ENCODE measurements at regions not wholly inside any gene's neighbourhood (a gene's known extent, or its start where the extent isn't known, plus 50 kb on each side); places are given as distances from the start of the nearest gene placed in this dataset.

DNA sequence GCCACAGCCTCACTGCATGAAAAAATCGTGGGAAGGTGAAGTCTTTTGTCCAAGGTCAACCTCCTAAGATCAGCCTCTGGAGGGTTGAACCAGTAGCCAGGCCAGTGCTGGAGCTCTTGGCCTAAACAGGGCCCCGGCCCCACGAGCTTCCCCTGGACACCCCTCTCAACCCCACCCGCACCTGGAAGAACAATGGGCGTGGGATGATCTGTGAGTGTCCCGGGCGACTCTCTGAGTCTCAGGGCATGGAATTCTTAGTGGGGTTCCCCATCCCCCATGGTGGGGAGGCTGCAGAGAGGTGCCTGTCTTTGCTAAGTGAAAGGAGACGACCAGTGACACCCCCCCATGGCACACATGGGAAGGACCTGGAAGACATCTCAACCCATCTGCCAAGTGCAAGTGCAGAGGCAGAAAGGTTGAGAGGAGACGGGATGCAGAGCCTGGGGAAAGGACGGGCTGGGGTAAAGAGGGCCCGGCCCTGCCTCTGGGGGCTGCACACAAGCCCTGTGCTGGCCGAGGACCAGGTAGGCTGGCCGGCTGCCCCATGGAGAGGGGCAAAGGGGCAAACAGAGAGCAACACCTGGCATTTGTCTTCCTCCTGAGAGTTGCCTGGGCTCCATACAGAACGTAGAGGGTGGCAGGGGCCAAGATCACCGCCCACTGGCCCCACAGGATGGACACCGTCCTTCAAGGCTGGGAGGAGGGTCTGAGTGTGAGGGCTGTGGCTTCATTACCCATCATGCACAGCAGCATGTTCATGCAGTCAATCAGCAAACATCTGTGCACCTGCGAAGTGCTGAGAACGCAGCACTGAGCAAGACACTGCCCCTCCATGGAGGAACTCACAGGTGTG lies 163.0 kb upstream of the PPP2R2D start:
- CTCF ChIA-PET = no interaction called here
- ATAC-seq = no peak; a peak in 1 of 6 replicates

DNA sequence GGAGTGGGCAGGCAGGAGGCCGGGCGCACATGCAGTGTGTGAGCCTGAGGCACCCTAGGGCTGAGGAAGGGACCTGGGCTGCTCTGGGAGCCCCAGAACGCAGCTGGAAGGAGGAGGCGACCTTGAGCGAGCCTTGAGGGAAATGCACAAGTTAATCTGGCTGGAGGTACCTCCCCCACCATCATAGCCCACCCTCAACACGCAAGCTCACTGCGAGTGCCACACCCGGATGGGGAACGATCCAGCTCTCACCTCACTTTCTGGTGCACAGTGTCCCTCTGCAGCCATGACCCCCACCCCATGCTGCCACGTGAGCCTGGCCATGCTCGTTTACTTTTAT lies 162.4 kb upstream of the PPP2R2D start:
- Histone ChIP-seq H3K4me2 (no peak overlapping the region), H3K9me3 (no peaks in the 10 kb centered on the region), H3K27ac (no peak overlapping the region), H3K4me3 (no peak overlapping the region), H3K4me1 (no peaks in the 10 kb centered on the region)
- FAIRE-seq (no peak), ATAC-seq (no peak), DNase-seq (ENCODE audit: low read depth in 1 of 2, low spot score in 1 of 2) (no peak)
- CTCF ChIA-PET = no interaction called here
- POLR2A ChIA-PET = no interaction called here
- TF ChIP-seq CBX2 (IDR thresholded peaks at IDR 0.05; ENCODE audit: borderline replicate concordance, low read depth) (no peak), SREBF2 (IDR thresholded peaks at IDR 0.05) (no peak), BHLHE40 (IDR thresholded peaks at IDR 0.05; ENCODE audit: low read depth, low read length) (no peak), ESRRA (IDR thresholded peaks at IDR 0.05; ENCODE audit: borderline replicate concordance, low read length) (no peak), TP53 (CRISPR knock-in tag; IDR thresholded peaks at IDR 0.05) (no peak), HDAC2 (IDR thresholded peaks at IDR 0.05) (no peak), CBX8 (IDR thresholded peaks at IDR 0.05) (no peak), FOXS1 (CRISPR knock-in tag; IDR thresholded peaks at IDR 0.05) (no peak), POLR2A (IDR thresholded peaks at IDR 0.05; ENCODE audit: low read length) (no peak), SMC3 (IDR thresholded peaks at IDR 0.05) (no peak), CEBPB (IDR thresholded peaks at IDR 0.05) (no peak), MAZ (IDR thresholded peaks at IDR 0.05; ENCODE audit: borderline replicate concordance, low read depth, low read length) (no peak), MAFK (IDR thresholded peaks at IDR 0.05; ENCODE audit: partially characterized antibody) (no peak), RCOR1 (IDR thresholded peaks at IDR 0.05; ENCODE audit: low read depth, low read length) (no peak)
- TF ChIP-seq, protein P1, sequence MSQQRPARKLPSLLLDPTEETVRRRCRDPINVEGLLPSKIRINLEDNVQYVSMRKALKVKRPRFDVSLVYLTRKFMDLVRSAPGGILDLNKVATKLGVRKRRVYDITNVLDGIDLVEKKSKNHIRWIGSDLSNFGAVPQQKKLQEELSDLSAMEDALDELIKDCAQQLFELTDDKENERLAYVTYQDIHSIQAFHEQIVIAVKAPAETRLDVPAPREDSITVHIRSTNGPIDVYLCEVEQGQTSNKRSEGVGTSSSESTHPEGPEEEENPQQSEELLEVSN (IDR thresholded peaks at IDR 0.05; ENCODE audit: borderline replicate concordance, low read depth) = no peak
- TF ChIP-seq, protein P2, sequence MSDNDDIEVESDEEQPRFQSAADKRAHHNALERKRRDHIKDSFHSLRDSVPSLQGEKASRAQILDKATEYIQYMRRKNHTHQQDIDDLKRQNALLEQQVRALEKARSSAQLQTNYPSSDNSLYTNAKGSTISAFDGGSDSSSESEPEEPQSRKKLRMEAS (IDR thresholded peaks at IDR 0.05) = no peak
- TF ChIP-seq, protein P3, sequence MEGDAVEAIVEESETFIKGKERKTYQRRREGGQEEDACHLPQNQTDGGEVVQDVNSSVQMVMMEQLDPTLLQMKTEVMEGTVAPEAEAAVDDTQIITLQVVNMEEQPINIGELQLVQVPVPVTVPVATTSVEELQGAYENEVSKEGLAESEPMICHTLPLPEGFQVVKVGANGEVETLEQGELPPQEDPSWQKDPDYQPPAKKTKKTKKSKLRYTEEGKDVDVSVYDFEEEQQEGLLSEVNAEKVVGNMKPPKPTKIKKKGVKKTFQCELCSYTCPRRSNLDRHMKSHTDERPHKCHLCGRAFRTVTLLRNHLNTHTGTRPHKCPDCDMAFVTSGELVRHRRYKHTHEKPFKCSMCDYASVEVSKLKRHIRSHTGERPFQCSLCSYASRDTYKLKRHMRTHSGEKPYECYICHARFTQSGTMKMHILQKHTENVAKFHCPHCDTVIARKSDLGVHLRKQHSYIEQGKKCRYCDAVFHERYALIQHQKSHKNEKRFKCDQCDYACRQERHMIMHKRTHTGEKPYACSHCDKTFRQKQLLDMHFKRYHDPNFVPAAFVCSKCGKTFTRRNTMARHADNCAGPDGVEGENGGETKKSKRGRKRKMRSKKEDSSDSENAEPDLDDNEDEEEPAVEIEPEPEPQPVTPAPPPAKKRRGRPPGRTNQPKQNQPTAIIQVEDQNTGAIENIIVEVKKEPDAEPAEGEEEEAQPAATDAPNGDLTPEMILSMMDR (IDR thresholded peaks at IDR 0.05) = no peak
- WGBS (ENCODE audit: missing lambda C conversion rate) = 32% methylated on average over 10 of the region's 11 CpGs

More for the DNA sequence above, 163.0 kb upstream of the PPP2R2D start:
- 55% methylated on average over 16 of the region's 18 CpGs for WGBS (ENCODE audit: missing lambda C conversion rate)
- no peaks in the 10 kb centered on the region; the same call in 2 of the 3 replicates for H3K9me3 ChIP-seq
- H3K4me2 ChIP-seq = no peak overlapping the region
- FAIRE-seq (no peak), DNase-seq (ENCODE audit: low read depth in 1 of 2, low spot score in 1 of 2) (no peak)
- no peak overlapping the region for H3K27ac ChIP-seq
- TF ChIP-seq KDM1A (IDR thresholded peaks at IDR 0.05; ENCODE audit: low read depth) = no peak
- TF ChIP-seq ESRRA (IDR thresholded peaks at IDR 0.05; ENCODE audit: borderline replicate concordance, low read length) = no peak
- no peak for TF ChIP-seq HOXB5 (CRISPR knock-in tag; IDR thresholded peaks at IDR 0.05)
- no peak for TF ChIP-seq CBX8 (IDR thresholded peaks at IDR 0.05)
- TF ChIP-seq, protein P4, sequence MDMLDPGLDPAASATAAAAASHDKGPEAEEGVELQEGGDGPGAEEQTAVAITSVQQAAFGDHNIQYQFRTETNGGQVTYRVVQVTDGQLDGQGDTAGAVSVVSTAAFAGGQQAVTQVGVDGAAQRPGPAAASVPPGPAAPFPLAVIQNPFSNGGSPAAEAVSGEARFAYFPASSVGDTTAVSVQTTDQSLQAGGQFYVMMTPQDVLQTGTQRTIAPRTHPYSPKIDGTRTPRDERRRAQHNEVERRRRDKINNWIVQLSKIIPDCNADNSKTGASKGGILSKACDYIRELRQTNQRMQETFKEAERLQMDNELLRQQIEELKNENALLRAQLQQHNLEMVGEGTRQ (IDR thresholded peaks at IDR 0.05) = no peak
- POLR2A ChIA-PET = no interaction called here
- H3K4me3 ChIP-seq = no peak overlapping the region
- no peaks in the 10 kb centered on the region for H3K4me1 ChIP-seq

DNA sequence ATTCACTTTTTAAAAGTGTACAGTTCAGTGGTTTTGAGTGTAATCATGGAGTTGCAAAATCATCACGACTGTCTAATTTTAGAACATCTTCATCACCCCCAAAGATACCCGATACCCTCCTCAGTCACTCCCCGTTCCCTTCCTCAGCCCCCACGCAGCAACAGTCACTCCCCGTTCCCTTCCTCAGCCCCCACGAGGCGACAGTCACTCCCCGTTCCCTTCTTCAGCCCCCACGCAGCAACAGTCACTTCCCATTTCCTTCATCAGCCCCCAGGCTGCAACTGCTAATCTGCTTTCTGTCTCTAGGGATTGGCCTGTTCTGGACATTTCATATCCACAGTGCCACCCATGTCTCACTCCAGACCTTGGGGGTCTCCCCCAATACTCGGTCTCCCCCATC lies 161.6 kb upstream of the PPP2R2D start:
- TF ChIP-seq BHLHE40 (IDR thresholded peaks at IDR 0.05; ENCODE audit: low read depth, low read length) (no peak), HOXA7 (CRISPR knock-in tag; IDR thresholded peaks at IDR 0.05) (no peak), KDM1A (IDR thresholded peaks at IDR 0.05; ENCODE audit: low read depth) (no peak), FOXS1 (CRISPR knock-in tag; IDR thresholded peaks at IDR 0.05) (no peak), ZNF302 (CRISPR knock-in tag; IDR thresholded peaks at IDR 0.05) (no peak), NPAS2 (CRISPR knock-in tag; IDR thresholded peaks at IDR 0.05; ENCODE audit: borderline replicate concordance) (no peak), BCL3 (IDR thresholded peaks at IDR 0.05) (no peak), RCOR1 (IDR thresholded peaks at IDR 0.05; ENCODE audit: low read depth, low read length) (no peak), FOSB (CRISPR knock-in tag; IDR thresholded peaks at IDR 0.05) (no peak)
- TF ChIP-seq, protein P4 (IDR thresholded peaks at IDR 0.05) = no peak
- TF ChIP-seq, protein P5, sequence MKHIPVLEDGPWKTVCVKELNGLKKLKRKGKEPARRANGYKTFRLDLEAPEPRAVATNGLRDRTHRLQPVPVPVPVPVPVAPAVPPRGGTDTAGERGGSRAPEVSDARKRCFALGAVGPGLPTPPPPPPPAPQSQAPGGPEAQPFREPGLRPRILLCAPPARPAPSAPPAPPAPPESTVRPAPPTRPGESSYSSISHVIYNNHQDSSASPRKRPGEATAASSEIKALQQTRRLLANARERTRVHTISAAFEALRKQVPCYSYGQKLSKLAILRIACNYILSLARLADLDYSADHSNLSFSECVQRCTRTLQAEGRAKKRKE (CRISPR knock-in tag; IDR thresholded peaks at IDR 0.05; ENCODE audit: low read depth) = no peak
- H3K4me1 ChIP-seq = no peaks in the 10 kb centered on the region
- H3K9me3 ChIP-seq = no peaks in the 10 kb centered on the region
- 29% methylated on average over 10 of the region's 10 CpGs for WGBS (ENCODE audit: missing lambda C conversion rate)
- ChIA-PET POLR2A (no interaction called here), CTCF (no interaction called here)
- DNase-seq (ENCODE audit: low read depth in 1 of 2, low spot score in 1 of 2) (no peak), FAIRE-seq (no peak), ATAC-seq (no peak)
- H3K27ac ChIP-seq = no peak overlapping the region
- H3K4me2 ChIP-seq = no peak overlapping the region
- no peak overlapping the region for H3K4me3 ChIP-seq
